Activated naive CD8-positive, alpha-beta T cell (primary cell): ENCODE measurements at regions not wholly inside any gene's neighbourhood (a gene's known extent, or its start where the extent isn't known, plus 50 kb on each side); places are given as distances from the start of the nearest gene placed in this dataset.
"Not testable (repeated sequence)": the region's sequence is repeated elsewhere in the genome, so short reads cannot be mapped to it uniquely, and the experiment has no call there.

Source experiments
- H3K27ac Mint-ChIP-seq: one replicate; pipeline ENCODE4 v1.8.0; 2021; ENCODE audit warnings: mixed read lengths
- H3K27me3 Mint-ChIP-seq: one replicate; pipeline ENCODE4 v1.8.0; 2021; ENCODE audit warnings: mixed read lengths
- H3K36me3 Mint-ChIP-seq: one replicate; pipeline ENCODE4 v1.8.0; 2021; ENCODE audit warnings: mixed read lengths
- H3K4me1 Mint-ChIP-seq: one replicate; pipeline ENCODE4 v1.8.0; 2021; ENCODE audit warnings: low read depth, mixed read lengths
- H3K4me3 Mint-ChIP-seq: one replicate; pipeline ENCODE4 v1.8.0; 2021; ENCODE audit warnings: mild to moderate bottlenecking, mixed read lengths
- H3K9me3 Mint-ChIP-seq: one replicate; pipeline ENCODE4 v1.8.0; 2021; ENCODE audit warnings: low read depth, mixed read lengths

- Mint-ChIP-seq H3K4me3 (no peak overlapping the region), H3K36me3 (no peaks in the 10 kb centered on the region), H3K27ac (no peak overlapping the region), H3K4me1 (peaks cover 14% of the 10 kb centered on the region), H3K9me3 (no peaks in the 10 kb centered on the region), H3K27me3 (peaks cover 4% of the 10 kb centered on the region)
Measured at GRCh38 chr6:138654715-138655634, 118.6 kb upstream of the CCDC28A start.

GRCh38 chr6:138655828-138656227 lies 117.7 kb upstream of the CCDC28A start:
- H3K4me3 Mint-ChIP-seq: no peak overlapping the region
- H3K36me3 Mint-ChIP-seq: no peaks in the 10 kb centered on the region
- no peaks in the 10 kb centered on the region for H3K9me3 Mint-ChIP-seq
- peaks cover 4% of the 10 kb centered on the region for H3K27me3 Mint-ChIP-seq
- H3K4me1 Mint-ChIP-seq: peaks cover 14% of the 10 kb centered on the region
- H3K27ac Mint-ChIP-seq: no peak overlapping the region

DNA sequence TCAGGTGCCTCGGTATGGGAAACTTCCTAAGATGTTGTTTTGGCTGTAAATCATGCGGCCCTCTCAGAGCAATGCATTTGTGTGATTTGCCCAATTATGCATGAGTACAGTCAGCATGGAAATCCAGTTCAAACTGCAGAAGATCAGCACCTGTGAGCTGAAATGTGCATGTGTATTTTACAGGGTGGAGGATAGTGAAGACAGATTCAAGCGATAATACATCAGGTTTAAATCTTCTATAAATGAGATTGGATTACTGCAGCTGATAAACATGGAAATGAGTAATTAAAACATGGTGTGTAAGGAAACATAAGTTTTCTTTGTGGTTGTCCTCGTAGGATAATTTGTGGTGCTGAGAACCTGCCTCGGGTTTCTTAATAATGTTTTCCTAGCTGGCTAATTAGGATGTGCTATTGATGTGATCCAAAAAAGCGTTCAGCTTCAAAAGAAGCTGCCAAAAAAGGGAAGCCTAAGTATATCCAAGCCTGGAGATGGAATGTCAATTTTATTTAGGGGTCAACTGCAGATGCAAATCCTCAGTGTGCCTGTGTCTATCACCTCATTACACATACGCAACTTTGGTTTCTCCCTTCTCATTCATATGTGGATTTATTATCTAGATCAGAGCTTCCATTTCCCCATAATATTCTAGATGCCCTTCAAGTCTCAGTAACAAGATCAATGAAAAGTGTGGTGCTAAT lies 117.1 kb upstream of the CCDC28A start:
- Mint-ChIP-seq H3K4me3 (no peak overlapping the region), H3K9me3 (no peaks in the 10 kb centered on the region), H3K27me3 (peaks cover 4% of the 10 kb centered on the region)

GRCh38 chr6:138657065-138657425 lies 116.5 kb upstream of the CCDC28A start:
- no peaks in the 10 kb centered on the region for H3K9me3 Mint-ChIP-seq
- H3K4me3 Mint-ChIP-seq: no peak overlapping the region
- no peaks in the 10 kb centered on the region for H3K36me3 Mint-ChIP-seq
- peaks cover 4% of the 10 kb centered on the region for H3K27me3 Mint-ChIP-seq
- peaks cover 14% of the 10 kb centered on the region for H3K4me1 Mint-ChIP-seq
- no peak overlapping the region for H3K27ac Mint-ChIP-seq

More for the DNA sequence above, 117.1 kb upstream of the CCDC28A start:
- Mint-ChIP-seq H3K4me1 (peaks cover 14% of the 10 kb centered on the region), H3K36me3 (no peaks in the 10 kb centered on the region), H3K27ac (no peak overlapping the region)

- H3K9me3 Mint-ChIP-seq: no peaks in the 10 kb centered on the region
- H3K36me3 Mint-ChIP-seq: no peaks in the 10 kb centered on the region
- peaks cover 3% of the 10 kb centered on the region for H3K4me1 Mint-ChIP-seq
- no peak overlapping the region for H3K4me3 Mint-ChIP-seq
- H3K27me3 Mint-ChIP-seq: no peaks in the 10 kb centered on the region
- H3K27ac Mint-ChIP-seq: no peak overlapping the region
Measured at GRCh38 chr6:138659998-138660397, 113.6 kb upstream of the CCDC28A start.

- no peak overlapping the region for H3K4me3 Mint-ChIP-seq
- no peaks in the 10 kb centered on the region for H3K27me3 Mint-ChIP-seq
- H3K27ac Mint-ChIP-seq: no peak overlapping the region
- no peaks in the 10 kb centered on the region for H3K36me3 Mint-ChIP-seq
- no peaks in the 10 kb centered on the region for H3K9me3 Mint-ChIP-seq
- no peaks in the 10 kb centered on the region for H3K4me1 Mint-ChIP-seq
Measured at GRCh38 chr6:138662471-138662870, 111.1 kb upstream of the CCDC28A start.

DNA sequence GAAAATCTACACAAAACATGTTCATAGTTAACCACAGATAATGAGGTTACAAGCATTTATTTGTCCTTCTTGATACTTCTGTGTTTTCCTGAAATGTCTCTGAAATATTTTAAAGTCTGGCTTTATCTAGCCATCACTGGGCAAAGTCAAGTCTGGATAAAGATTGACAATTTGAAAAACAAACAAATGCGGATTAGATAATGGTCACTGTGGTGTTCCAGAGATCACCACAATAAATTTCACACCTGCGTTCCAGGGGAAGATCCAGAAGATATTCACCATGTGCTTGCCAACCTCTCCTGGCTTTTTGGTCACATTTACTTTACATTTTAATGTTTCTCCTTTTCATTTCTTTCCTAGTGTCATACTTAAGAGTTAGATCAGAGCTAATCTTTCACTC lies 109.7 kb upstream of the CCDC28A start:
- peaks cover 1% of the 10 kb centered on the region for H3K27me3 Mint-ChIP-seq
- H3K4me3 Mint-ChIP-seq: no peak overlapping the region
- H3K36me3 Mint-ChIP-seq: no peaks in the 10 kb centered on the region
- no peak overlapping the region for H3K27ac Mint-ChIP-seq
- no peaks in the 10 kb centered on the region for H3K9me3 Mint-ChIP-seq
- no peaks in the 10 kb centered on the region for H3K4me1 Mint-ChIP-seq

GRCh38 chr6:138664745-138665144 lies 108.8 kb upstream of the CCDC28A start:
- Mint-ChIP-seq H3K4me3 (no peak overlapping the region), H3K36me3 (no peaks in the 10 kb centered on the region)

DNA sequence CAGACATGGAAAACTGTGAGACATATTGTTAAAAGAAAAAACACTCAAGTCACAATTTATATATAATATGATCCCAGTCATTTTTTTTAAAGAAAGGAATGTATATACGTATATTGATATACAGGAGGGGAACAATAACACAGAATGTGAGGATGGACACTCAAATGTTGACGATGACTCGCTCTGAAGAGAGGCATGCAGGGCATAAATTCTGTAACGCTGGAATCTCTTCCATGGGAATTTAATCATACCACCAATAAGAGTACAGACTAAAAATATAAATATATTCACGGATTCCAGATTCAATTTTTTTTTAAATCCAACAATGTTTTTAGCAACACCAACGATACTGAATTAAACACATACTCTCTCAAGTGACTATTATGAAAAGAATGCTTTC lies 106.9 kb upstream of the CCDC28A start:
- Mint-ChIP-seq H3K36me3 (no peaks in the 10 kb centered on the region), H3K27me3 (peaks cover 6% of the 10 kb centered on the region), H3K27ac (no peak overlapping the region)

More at GRCh38 chr6:138664745-138665144, 108.8 kb upstream of the CCDC28A start:
- Mint-ChIP-seq H3K9me3 (no peaks in the 10 kb centered on the region), H3K4me1 (no peaks in the 10 kb centered on the region), H3K27me3 (peaks cover 6% of the 10 kb centered on the region), H3K27ac (no peak overlapping the region)

GRCh38 chr6:138667408-138667807 lies 106.2 kb upstream of the CCDC28A start:
- H3K27ac Mint-ChIP-seq: no peak overlapping the region
- H3K4me1 Mint-ChIP-seq: no peaks in the 10 kb centered on the region
- H3K36me3 Mint-ChIP-seq: no peaks in the 10 kb centered on the region
- no peak overlapping the region for H3K4me3 Mint-ChIP-seq
- H3K27me3 Mint-ChIP-seq: peaks cover 6% of the 10 kb centered on the region
- no peaks in the 10 kb centered on the region for H3K9me3 Mint-ChIP-seq

More for the DNA sequence above, 106.9 kb upstream of the CCDC28A start:
- Mint-ChIP-seq H3K9me3 (no peaks in the 10 kb centered on the region), H3K4me3 (no peak overlapping the region), H3K4me1 (no peaks in the 10 kb centered on the region)

GRCh38 chr6:138671351-138671750 lies 102.2 kb upstream of the CCDC28A start:
- Mint-ChIP-seq H3K9me3 (no peaks in the 10 kb centered on the region), H3K36me3 (no peaks in the 10 kb centered on the region), H3K27ac (no peak overlapping the region), H3K27me3 (peaks cover 8% of the 10 kb centered on the region), H3K4me3 (no peak overlapping the region), H3K4me1 (no peaks in the 10 kb centered on the region)

DNA sequence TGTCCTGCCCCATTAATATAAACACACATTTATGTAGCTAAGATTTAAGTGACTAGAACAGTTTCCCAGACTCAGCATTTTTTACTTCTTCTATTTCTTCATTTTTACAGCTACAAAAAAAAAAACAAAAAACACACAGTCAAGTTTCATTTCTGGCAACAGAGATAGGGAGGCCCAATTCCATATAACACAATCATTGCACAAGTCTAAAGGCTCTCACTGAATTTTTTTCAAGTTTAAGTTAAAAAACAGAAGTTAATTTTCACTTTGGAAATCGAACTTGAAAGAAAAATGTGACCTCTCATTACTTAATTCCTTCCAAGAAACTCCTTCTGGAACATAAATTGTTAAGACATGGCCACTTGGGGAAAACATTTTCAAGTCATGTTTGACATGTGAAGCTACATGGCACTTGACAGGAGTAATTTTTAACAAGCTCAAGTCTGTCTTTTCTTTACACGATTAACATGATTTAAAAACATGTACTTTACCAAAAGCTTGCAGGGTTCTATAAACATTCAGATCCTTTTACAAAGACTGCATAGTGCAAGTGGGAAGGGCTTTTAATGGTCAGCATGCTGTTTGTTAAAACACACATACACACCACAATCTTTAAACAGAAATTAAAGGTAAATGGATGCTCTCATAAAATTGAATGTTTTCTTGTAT lies 100.1 kb upstream of the CCDC28A start:
- no peaks in the 10 kb centered on the region for H3K4me1 Mint-ChIP-seq
- H3K36me3 Mint-ChIP-seq: no peaks in the 10 kb centered on the region
- H3K27ac Mint-ChIP-seq: no peak overlapping the region
- peaks cover 6% of the 10 kb centered on the region for H3K27me3 Mint-ChIP-seq
- no peak overlapping the region for H3K4me3 Mint-ChIP-seq
- no peaks in the 10 kb centered on the region for H3K9me3 Mint-ChIP-seq

DNA sequence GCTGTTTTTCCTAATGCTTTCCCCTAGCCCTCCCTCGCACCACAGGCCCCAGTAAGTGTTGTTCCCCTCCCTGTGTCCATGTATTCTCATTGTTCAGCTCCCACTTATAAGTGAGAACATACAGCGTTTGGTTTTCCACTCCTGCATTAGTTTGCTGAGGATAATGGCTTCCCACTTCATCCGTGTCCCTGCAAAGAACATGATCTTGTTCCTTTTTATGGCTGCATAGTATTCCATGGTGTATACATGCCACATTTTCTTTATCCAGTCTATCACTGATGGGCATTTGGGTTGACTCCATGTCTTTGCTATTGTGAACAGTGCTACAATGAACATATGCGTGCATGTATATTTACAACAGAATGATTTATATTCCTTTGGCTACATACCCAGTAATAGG lies 99.1 kb upstream of the CCDC28A start:
- H3K27ac Mint-ChIP-seq, H3K4me1 Mint-ChIP-seq, H3K4me3 Mint-ChIP-seq, H3K27me3 Mint-ChIP-seq, H3K36me3 Mint-ChIP-seq, H3K9me3 Mint-ChIP-seq: not testable (repeated sequence)

DNA sequence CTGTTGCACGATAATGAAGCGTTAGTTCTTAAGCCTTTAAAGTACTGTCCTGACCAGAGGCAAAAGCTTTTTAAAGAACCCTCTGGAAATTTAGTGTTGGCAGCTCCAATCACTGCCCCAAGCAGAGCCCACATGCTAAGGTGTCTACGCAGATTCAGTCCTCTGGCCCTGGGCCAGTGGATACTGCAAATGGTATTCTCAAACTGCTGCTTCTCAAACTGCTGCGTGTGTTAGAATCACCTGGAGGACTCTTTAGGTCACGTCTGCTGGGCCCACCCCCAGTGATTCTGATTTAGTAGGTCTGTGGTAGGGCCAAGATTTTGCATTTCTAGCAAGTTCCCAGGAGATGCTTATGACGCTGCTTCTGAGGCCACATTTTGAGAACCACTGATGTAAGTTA lies 96.0 kb upstream of the CCDC28A start:
- Mint-ChIP-seq H3K4me1 (no peaks in the 10 kb centered on the region), H3K36me3 (no peaks in the 10 kb centered on the region), H3K27me3 (peaks cover 1% of the 10 kb centered on the region), H3K4me3 (no peak overlapping the region), H3K27ac (no peak overlapping the region), H3K9me3 (no peaks in the 10 kb centered on the region)

DNA sequence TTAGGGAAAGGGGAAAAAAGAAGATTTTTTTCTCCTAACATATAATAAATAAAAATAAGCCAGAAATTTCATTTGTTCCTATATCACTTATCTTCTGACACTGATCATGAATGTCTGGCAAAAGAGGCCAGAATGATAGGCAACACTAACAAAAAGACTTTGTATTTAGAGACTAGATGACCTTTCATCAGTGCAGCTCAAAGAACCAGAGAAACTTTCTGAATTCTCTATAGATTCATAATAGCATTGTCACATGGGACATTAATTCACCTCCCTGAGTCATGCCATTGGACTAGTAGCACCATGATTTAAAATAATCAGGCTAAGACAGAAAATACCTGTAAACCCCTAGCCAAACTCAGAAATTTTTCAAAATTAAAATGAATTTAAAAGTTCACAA lies 95.4 kb upstream of the CCDC28A start:
- Mint-ChIP-seq H3K4me3 (no peak overlapping the region), H3K27ac (no peak overlapping the region), H3K4me1 (no peaks in the 10 kb centered on the region), H3K9me3 (no peaks in the 10 kb centered on the region), H3K36me3 (no peaks in the 10 kb centered on the region), H3K27me3 (peaks cover 1% of the 10 kb centered on the region)
